HUDEP-2 (cell line): ENCODE measurements at regions not wholly inside any gene's neighbourhood (a gene's known extent, or its start where the extent isn't known, plus 50 kb on each side); places are given as distances from the start of the nearest gene placed in this dataset.

Experiments used
- DNase-seq, 76 experiments: peaks; one replicate each; lab custom pipeline; 2025; ENCODE audit not compliant: unreplicated experiment in 76 of 76; lab: John Stamatoyannopoulos, UW

- DNase-seq, result no peak
Measured at GRCh38 chr13:78032132-78032531, 113.5 kb upstream of the EDNRB start.

GRCh38 chr13:78030341-78030896 is 111.8 kb upstream of the EDNRB start:
- no peak for DNase-seq

DNA sequence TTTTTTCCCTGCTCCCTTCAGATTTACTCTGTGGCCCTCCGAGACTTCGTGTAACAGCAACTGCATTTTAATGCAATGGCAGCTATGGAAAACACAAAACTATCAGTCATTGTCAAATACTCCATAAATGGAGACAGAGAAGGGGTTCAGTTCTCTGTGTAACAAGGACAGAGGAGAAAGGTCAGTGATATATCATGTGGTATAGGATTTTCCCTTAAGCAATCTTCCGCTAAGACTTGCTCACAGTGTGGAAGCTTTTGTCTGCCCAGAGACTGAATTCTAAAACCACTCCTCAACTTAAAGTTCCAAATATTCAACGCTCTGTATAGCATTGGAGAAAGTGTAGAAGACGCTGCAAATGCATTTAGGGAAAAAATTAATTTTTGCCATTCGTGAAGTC is 111.3 kb upstream of the EDNRB start:
- no peak for DNase-seq

GRCh38 chr13:78028960-78029359 is 110.3 kb upstream of the EDNRB start:
- no peak for DNase-seq

DNA sequence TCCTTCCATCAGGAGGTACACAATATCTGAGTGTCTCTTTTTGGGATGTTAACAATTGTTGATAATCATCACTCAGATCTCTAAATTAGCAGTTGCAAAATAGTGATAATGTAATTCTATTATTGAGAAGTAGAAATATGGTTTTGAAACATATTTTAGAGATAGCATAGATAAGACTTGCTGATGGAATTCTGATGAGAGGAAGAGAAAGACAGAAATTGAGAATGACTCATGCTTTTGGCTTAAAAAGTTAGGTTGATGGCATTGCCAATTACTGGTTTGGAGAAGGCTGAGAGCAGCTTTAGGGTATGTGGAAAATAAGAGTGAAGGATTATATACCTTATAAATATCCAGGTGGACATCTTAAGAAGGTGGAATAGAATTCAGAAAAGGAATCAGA is 106.4 kb upstream of the EDNRB start:
- DNase-seq, result no peak

GRCh38 chr13:78022164-78022877 is 103.7 kb upstream of the EDNRB start:
- no peak for DNase-seq

DNA sequence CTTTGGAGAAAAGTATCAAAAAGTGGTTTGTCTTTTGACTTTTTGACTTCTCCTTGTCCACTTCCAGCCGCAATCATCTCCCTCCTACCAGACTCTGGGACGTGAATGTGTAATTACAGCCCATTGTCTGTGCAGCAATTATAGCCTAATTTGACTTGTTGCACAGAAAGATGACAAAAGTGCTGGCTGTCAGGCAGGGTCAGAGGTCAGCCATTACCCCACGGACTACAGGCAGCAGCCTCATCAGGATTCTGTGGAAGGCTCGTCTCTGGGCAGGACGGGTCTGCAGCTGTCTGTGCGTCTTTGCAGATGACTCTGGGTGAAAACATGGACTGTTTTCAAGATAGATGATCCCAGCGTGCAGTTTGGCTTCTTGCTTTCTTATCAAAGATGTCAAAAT is 102.2 kb upstream of the EDNRB start:
- no peak for DNase-seq

GRCh38 chr13:78015782-78016181 is 97.2 kb upstream of the EDNRB start:
- no peak for DNase-seq

DNA sequence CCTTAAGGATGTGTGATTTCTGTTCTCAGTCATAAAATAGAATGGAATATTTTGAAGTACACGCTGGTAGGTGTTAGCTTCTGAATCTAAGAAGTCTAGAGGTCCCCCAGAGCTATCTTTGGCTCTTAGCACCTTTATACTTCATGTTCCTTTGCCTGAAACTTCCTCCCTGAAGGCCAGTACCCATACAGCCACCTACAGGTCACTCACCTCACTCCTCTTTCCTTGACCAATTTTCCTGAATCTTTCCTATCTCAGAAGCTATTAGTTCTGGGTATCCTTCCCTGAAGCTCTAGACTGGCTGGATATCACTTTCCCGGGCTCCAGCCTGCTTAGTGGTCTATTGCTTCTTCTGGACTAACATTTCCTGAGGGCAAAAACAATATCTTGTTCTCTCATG is 93.4 kb upstream of the EDNRB start:
- DNase-seq, result no peak

GRCh38 chr13:78004821-78005220 is 86.2 kb upstream of the EDNRB start:
- DNase-seq, result no peak

DNA sequence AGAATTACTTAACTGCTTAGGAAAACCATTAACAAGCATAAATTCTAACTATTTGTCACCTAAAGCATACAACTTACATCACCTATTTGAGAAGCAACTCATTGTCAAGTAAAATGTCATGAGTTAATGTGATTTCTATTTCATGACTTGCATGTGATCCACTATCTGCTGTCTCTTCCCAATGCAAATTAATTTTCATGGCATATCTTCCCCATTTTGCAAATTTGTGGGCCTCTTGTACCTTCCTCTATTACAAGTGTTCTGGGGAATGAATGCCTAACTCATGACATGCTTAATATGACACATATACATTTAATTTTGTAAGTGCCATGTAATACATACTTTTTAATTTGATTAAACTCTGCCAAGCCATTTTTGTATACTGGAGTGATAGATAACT is 81.1 kb upstream of the EDNRB start:
- DNase-seq, result no peak

- DNase-seq, result no peak
Measured at GRCh38 chr13:77994166-77994565, 75.5 kb upstream of the EDNRB start.

- no peak for DNase-seq
Measured at GRCh38 chr13:77991003-77991402, 72.4 kb upstream of the EDNRB start.

DNA sequence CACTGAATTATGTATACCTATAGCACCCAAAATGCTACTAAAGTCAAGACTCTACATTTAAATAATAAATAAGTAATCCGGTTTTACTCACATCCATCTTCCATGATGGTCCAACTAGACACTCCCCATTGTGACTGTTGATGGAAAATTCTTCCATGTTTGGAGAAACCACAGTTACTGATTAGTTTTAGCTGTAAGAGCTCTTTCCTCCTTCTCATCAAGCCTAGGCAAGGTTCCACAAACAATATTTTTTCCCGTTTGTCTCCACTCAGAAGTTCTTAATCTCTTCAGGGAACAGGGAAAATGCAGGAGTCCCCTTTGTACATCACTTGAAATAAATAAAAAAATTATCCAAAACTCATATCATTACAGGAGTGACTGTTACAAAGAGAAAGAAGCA is 70.7 kb upstream of the EDNRB start:
- DNase-seq, result no peak

- no peak for DNase-seq
Measured at GRCh38 chr13:77988355-77988754, 69.7 kb upstream of the EDNRB start.

GRCh38 chr13:77986713-77987112 is 68.1 kb upstream of the EDNRB start:
- DNase-seq, result no peak

- DNase-seq, result no peak
Measured at GRCh38 chr13:77985866-77986636, 67.4 kb upstream of the EDNRB start.

DNA sequence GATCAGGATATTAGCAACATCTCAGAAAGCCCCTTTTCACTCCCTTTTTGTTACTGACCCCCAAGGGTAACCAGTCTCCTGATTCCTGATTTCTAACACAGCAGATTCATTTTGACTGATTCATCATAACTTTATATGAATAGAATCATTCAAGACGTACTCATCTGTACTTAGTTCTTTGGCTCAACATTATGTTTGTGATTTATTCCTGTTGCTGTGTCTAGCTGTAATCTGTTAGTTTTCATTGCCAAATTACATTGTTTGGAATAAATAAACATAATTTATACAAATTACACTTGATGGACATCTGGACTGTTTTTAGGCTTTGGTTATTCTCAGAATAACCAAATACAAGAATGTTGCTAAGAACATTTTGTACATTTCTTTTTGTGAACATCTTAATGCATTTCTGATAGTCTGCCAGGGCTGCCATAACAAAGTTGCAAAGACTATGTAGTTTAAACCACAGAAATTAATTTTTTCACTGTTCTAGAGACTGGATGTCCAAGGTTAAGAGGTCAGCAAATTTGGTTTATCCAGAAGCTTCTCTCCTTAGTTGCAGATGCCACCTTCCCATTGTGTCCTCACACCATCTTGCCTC is 62.8 kb upstream of the EDNRB start:
- no peak for DNase-seq

- DNase-seq, result no peak
Measured at GRCh38 chr13:77980592-77980991, 62.0 kb upstream of the EDNRB start.

- DNase-seq, result peak in 5 of 76 experiments; percentile 3 to 42 (median 10)
Measured at GRCh38 chr13:77979721-77980385, 61.2 kb upstream of the EDNRB start.
